Progenitor cell of endocrine pancreas (in vitro differentiated cells): ENCODE measurements at regions not wholly inside any gene's neighbourhood (a gene's known extent, or its start where the extent isn't known, plus 50 kb on each side); places are given as distances from the start of the nearest gene placed in this dataset.
"Not testable (repeated sequence)": the region's sequence is repeated elsewhere in the genome, so short reads cannot be mapped to it uniquely, and the experiment has no call there.

Experiments used
- DNase-seq: peaks from one replicate; pipeline ENCODE4 v3.0.0; 2021; ENCODE audit warnings: low spot score; ENCODE audit not compliant: unreplicated experiment
- H3K27ac Mint-ChIP-seq: 2 replicates; pipeline ENCODE4 v1.8.0; 2021; ENCODE audit warnings: mild to moderate bottlenecking, moderate library complexity, mixed read lengths
- H3K27me3 Mint-ChIP-seq: 2 replicates; pipeline ENCODE4 v1.8.0; 2021; ENCODE audit warnings: mixed read lengths
- H3K36me3 Mint-ChIP-seq: 2 replicates; pipeline ENCODE4 v1.8.0; 2022; ENCODE audit warnings: mixed read lengths; ENCODE audit not compliant: insufficient read depth
- H3K4me1 Mint-ChIP-seq: 2 replicates; pipeline ENCODE4 v1.8.0; 2021; ENCODE audit warnings: low read depth, mixed read lengths
- H3K4me3 Mint-ChIP-seq: 2 replicates; pipeline ENCODE4 v1.8.0; 2021; ENCODE audit warnings: low read depth, mild to moderate bottlenecking, moderate library complexity, mixed read lengths
- H3K9me3 Mint-ChIP-seq: 2 replicates; pipeline ENCODE4 v1.8.0; 2021; ENCODE audit warnings: low read depth, mixed read lengths
- CTCF ChIP-seq: fragments of 200-600 bp; sonication (generic); IDR thresholded peaks from one replicate; pipeline ENCODE4 v1.5.0; 2021; ENCODE audit warnings: antibody characterized with exemption, mild to moderate bottlenecking; ENCODE audit not compliant: unreplicated experiment

- Mint-ChIP-seq H3K4me1 (peaks cover 3% of the 10 kb centered on the region), H3K27ac (no peak overlapping the region), H3K4me3 (no peak overlapping the region), H3K36me3 (no peaks in the 10 kb centered on the region), H3K9me3 (no peaks in the 10 kb centered on the region), H3K27me3 (peaks cover 4% of the 10 kb centered on the region)
- no peak for DNase-seq
- TF ChIP-seq CTCF, result no peak
These were observed 132.2 kb upstream of the PMCH start for GRCh38 chr12:102329883-102330282.

- TF ChIP-seq CTCF, result no peak
- Mint-ChIP-seq H3K4me1 (peaks cover 3% of the 10 kb centered on the region), H3K9me3 (no peaks in the 10 kb centered on the region), H3K4me3 (no peak overlapping the region), H3K27me3 (no peaks in the 10 kb centered on the region), H3K27ac (no peak overlapping the region), H3K36me3 (no peaks in the 10 kb centered on the region)
- no peak for DNase-seq
These were observed 129.3 kb upstream of the PMCH start for GRCh38 chr12:102326982-102327381.

- not testable (repeated sequence) for H3K27me3 Mint-ChIP-seq
These were observed 127.5 kb upstream of the PMCH start for GRCh38 chr12:102325108-102325507.

GRCh38 chr12:102323799-102324198 is 126.2 kb upstream of the PMCH start:
- H3K27me3 Mint-ChIP-seq, result no peaks in the 10 kb centered on the region
- TF ChIP-seq CTCF, result no peak

More at GRCh38 chr12:102325108-102325507, 127.5 kb upstream of the PMCH start:
- H3K9me3 Mint-ChIP-seq, H3K4me3 Mint-ChIP-seq, H3K36me3 Mint-ChIP-seq, DNase-seq, H3K4me1 Mint-ChIP-seq, H3K27ac Mint-ChIP-seq: not testable (repeated sequence)

GRCh38 chr12:102322254-102322653 is 124.6 kb upstream of the PMCH start:
- H3K4me1 Mint-ChIP-seq, result no peaks in the 10 kb centered on the region
- no peak for TF ChIP-seq CTCF
- no peak overlapping the region for H3K27ac Mint-ChIP-seq
- H3K9me3 Mint-ChIP-seq, result no peaks in the 10 kb centered on the region
- H3K36me3 Mint-ChIP-seq, result no peaks in the 10 kb centered on the region
- no peak for DNase-seq
- H3K27me3 Mint-ChIP-seq, result no peaks in the 10 kb centered on the region
- H3K4me3 Mint-ChIP-seq, result no peak overlapping the region

More at GRCh38 chr12:102323799-102324198, 126.2 kb upstream of the PMCH start:
- Mint-ChIP-seq H3K27ac (no peak overlapping the region), H3K4me3 (no peak overlapping the region), H3K36me3 (no peaks in the 10 kb centered on the region), H3K9me3 (no peaks in the 10 kb centered on the region), H3K4me1 (no peaks in the 10 kb centered on the region)
- no peak for DNase-seq

GRCh38 chr12:102321305-102322082 is 123.9 kb upstream of the PMCH start:
- Mint-ChIP-seq H3K4me3 (no peak overlapping the region), H3K9me3 (no peaks in the 10 kb centered on the region), H3K27ac (no peak overlapping the region), H3K27me3 (no peaks in the 10 kb centered on the region), H3K36me3 (no peaks in the 10 kb centered on the region), H3K4me1 (no peaks in the 10 kb centered on the region)
- no peak for DNase-seq
- no peak for TF ChIP-seq CTCF
